ENCODE measurements at regions not wholly inside any gene's neighbourhood (a gene's known extent, or its start where the extent isn't known, plus 50 kb on each side); places are given as distances from the start of the nearest gene placed in this dataset.

- Histone ChIP-seq H3K9ac (ENCODE audit: low read length) (no peak overlapping the region), H3K4me1 (ENCODE audit: low read length) (0 out of 2 replicates have a peak, but pooled peaks cover 5% of the 10 kb centered on the region), H3K27ac (ENCODE audit: low read length) (no peak overlapping the region), H3K36me3 (replicated peaks; ENCODE audit: low read depth, low read length) (no peaks in the 10 kb centered on the region), H4K20me1 (ENCODE audit: insufficient read depth, low read length) (no peaks in the 10 kb centered on the region), H3K27me3 (ENCODE audit: low read depth, low read length) (peaks cover 23% of the 10 kb centered on the region), H3K4me3 (ENCODE audit: low read length) (no peak overlapping the region), H3K9me3 (ENCODE audit: insufficient read depth, low read length) (no peaks in the 10 kb centered on the region), H2AFZ (ENCODE audit: low read depth, low read length) (no peak overlapping the region), H3K4me2 (ENCODE audit: low read length) (no peak overlapping the region), H3K79me2 (ENCODE audit: low read length) (no peaks in the 10 kb centered on the region)
- TF ChIP-seq CTCF (IDR thresholded peaks at IDR 0.05; ENCODE audit: low read depth, low read length), result no peak
- no peak for TF ChIP-seq EZH2phosphoT487 (IDR thresholded peaks at IDR 0.05; ENCODE audit: low read depth)
These were observed 321.4 kb upstream of the TNRC6C start for GRCh38 chr17:77636835-77637817.

- H3K36me3 ChIP-seq (replicated peaks; ENCODE audit: low read depth, low read length), result no peaks in the 10 kb centered on the region
- H3K9me3 ChIP-seq (ENCODE audit: insufficient read depth, low read length), result no peaks in the 10 kb centered on the region
- H3K79me2 ChIP-seq (ENCODE audit: low read length), result no peaks in the 10 kb centered on the region
- H4K20me1 ChIP-seq (ENCODE audit: insufficient read depth, low read length), result no peaks in the 10 kb centered on the region
- H3K4me2 ChIP-seq (ENCODE audit: low read length), result no peak overlapping the region
- H3K4me3 ChIP-seq (ENCODE audit: low read length), result no peak overlapping the region
- H3K27me3 ChIP-seq (ENCODE audit: low read depth, low read length), result peaks cover 27% of the 10 kb centered on the region
- H2AFZ ChIP-seq (ENCODE audit: low read depth, low read length), result no peak overlapping the region
- H3K27ac ChIP-seq (ENCODE audit: low read length), result no peak overlapping the region
- TF ChIP-seq EZH2phosphoT487 (IDR thresholded peaks at IDR 0.05; ENCODE audit: low read depth) (no peak), CTCF (IDR thresholded peaks at IDR 0.05; ENCODE audit: low read depth, low read length) (no peak)
- H3K4me1 ChIP-seq (ENCODE audit: low read length), result 0 out of 2 replicates have a peak, but pooled peaks cover 5% of the 10 kb centered on the region
- no peak overlapping the region for H3K9ac ChIP-seq (ENCODE audit: low read length)
These were observed 320.5 kb upstream of the TNRC6C start for GRCh38 chr17:77637818-77638575.

- H3K4me3 ChIP-seq (ENCODE audit: low read length), result no peak overlapping the region
- no peaks in the 10 kb centered on the region for H3K36me3 ChIP-seq (replicated peaks; ENCODE audit: low read depth, low read length)
- no peaks in the 10 kb centered on the region for H3K79me2 ChIP-seq (ENCODE audit: low read length)
- no peak overlapping the region for H2AFZ ChIP-seq (ENCODE audit: low read depth, low read length)
- no peak overlapping the region for H3K27ac ChIP-seq (ENCODE audit: low read length)
- no peaks in the 10 kb centered on the region for H3K9me3 ChIP-seq (ENCODE audit: insufficient read depth, low read length)
- no peak for TF ChIP-seq CTCF (IDR thresholded peaks at IDR 0.05; ENCODE audit: low read depth, low read length)
- TF ChIP-seq EZH2phosphoT487 (IDR thresholded peaks at IDR 0.05; ENCODE audit: low read depth), result no peak
- no peak overlapping the region for H3K9ac ChIP-seq (ENCODE audit: low read length)
- H3K27me3 ChIP-seq (ENCODE audit: low read depth, low read length), result peaks cover 42% of the 10 kb centered on the region
- H3K4me2 ChIP-seq (ENCODE audit: low read length), result no peak overlapping the region
- no peaks in the 10 kb centered on the region for H4K20me1 ChIP-seq (ENCODE audit: insufficient read depth, low read length)
- H3K4me1 ChIP-seq (ENCODE audit: low read length), result no peaks in the 10 kb centered on the region
These were observed 318.3 kb upstream of the TNRC6C start for GRCh38 chr17:77640252-77640651.

Measured in OCI-LY3 (cell line).